Subcutaneous abdominal adipose tissue (tissue), 5 donors: ENCODE measurements at regions not wholly inside any gene's neighbourhood (a gene's known extent, or its start where the extent isn't known, plus 50 kb on each side); places are given as distances from the start of the nearest gene placed in this dataset.

ENCODE experiments used
- H3K27ac ChIP-seq: one replicate; pipeline ENCODE4 v1.7.0; 2013; ENCODE audit warnings: low read depth, mild to moderate bottlenecking, inconsistent platforms, low read length, moderate library complexity
- H3K27me3 ChIP-seq, 5 donors: one replicate each; pipeline ENCODE4 v1.7.0; 2013; ENCODE audit warnings: low read length in 5 of 5, inconsistent platforms in 1 of 5; ENCODE audit not compliant: control insufficient read depth in 5 of 5, insufficient read depth in 4 of 5
- H3K36me3 ChIP-seq, 5 donors: one replicate each; pipeline ENCODE4 v1.7.0; 2013; ENCODE audit warnings: low read length in 5 of 5; ENCODE audit not compliant: control insufficient read depth in 5 of 5, insufficient read depth in 5 of 5
- H3K4me1 ChIP-seq, 5 donors: one replicate each; pipeline ENCODE4 v1.7.0; 2013; ENCODE audit warnings: low read length in 5 of 5, mild to moderate bottlenecking in 3 of 5, moderate library complexity in 1 of 5; ENCODE audit not compliant: control insufficient read depth in 5 of 5, insufficient read depth in 5 of 5
- H3K4me3 ChIP-seq, 5 donors: one replicate each; pipeline ENCODE4 v1.7.0; 2013; ENCODE audit warnings: low read length in 5 of 5, low read depth in 1 of 5
- H3K9ac ChIP-seq, 5 donors: one replicate each; pipeline ENCODE4 v1.7.0; 2013; ENCODE audit warnings: low read length in 5 of 5, mild to moderate bottlenecking in 4 of 5, moderate library complexity in 3 of 5
- H3K9me3 ChIP-seq, 5 donors: one replicate each; pipeline ENCODE4 v1.7.0; 2013; ENCODE audit warnings: low read length in 5 of 5; ENCODE audit not compliant: control insufficient read depth in 5 of 5
- donor health status: healthy.
- donor health status: healthy.
- donor health status: healthy.
- donor health status: healthy.
- donor health status: healthy.

- Histone ChIP-seq H3K4me1 (peaks cover 0 to 19% (median under 1%) of the 10 kb centered on the region in 5 donors), H3K27me3 (no peaks in the 10 kb centered on the region), H3K27ac (no peak overlapping the region), H3K9ac (no peak overlapping the region), H3K9me3 (no peaks in the 10 kb centered on the region), H3K36me3 (no peaks in the 10 kb centered on the region), H3K4me3 (no peak overlapping the region)
These were observed 144.7 kb upstream of the BTG1 start for GRCh38 chr12:92290350-92290695.

- H3K9ac ChIP-seq: no peak overlapping the region
- no peaks in the 10 kb centered on the region for H3K27me3 ChIP-seq
- H3K27ac ChIP-seq: no peak overlapping the region
- no peaks in the 10 kb centered on the region for H3K9me3 ChIP-seq
- H3K36me3 ChIP-seq: no peaks in the 10 kb centered on the region
- peaks cover 0 to 19% (median 0%) of the 10 kb centered on the region in 5 donors for H3K4me1 ChIP-seq
- no peak overlapping the region for H3K4me3 ChIP-seq
These were observed 144.1 kb upstream of the BTG1 start for GRCh38 chr12:92289629-92290349.

- Histone ChIP-seq H3K4me3 (no peak overlapping the region), H3K27me3 (no peaks in the 10 kb centered on the region), H3K4me1 (peaks cover 0 to 19% (median 0%) of the 10 kb centered on the region in 5 donors), H3K9me3 (no peaks in the 10 kb centered on the region), H3K27ac (no peak overlapping the region), H3K36me3 (no peaks in the 10 kb centered on the region), H3K9ac (no peak overlapping the region)
These were observed 142.9 kb upstream of the BTG1 start for GRCh38 chr12:92288561-92288960.

GRCh38 chr12:92278378-92278828, 132.8 kb upstream of the BTG1 start:
- H3K27me3 ChIP-seq: no peaks in the 10 kb centered on the region
- H3K9ac ChIP-seq: peak overlapping the region in 3 of 5 donors; percentile 13 to 72 (median 63)
- H3K27ac ChIP-seq: peak overlapping the region; percentile 82
- no peaks in the 10 kb centered on the region for H3K36me3 ChIP-seq
- H3K4me3 ChIP-seq: no peak overlapping the region
- H3K4me1 ChIP-seq: peaks cover 0 to 6% (median 3%) of the 10 kb centered on the region in 5 donors
- no peaks in the 10 kb centered on the region for H3K9me3 ChIP-seq

GRCh38 chr12:92277795-92278194, 132.1 kb upstream of the BTG1 start:
- Histone ChIP-seq H3K27ac (peak overlapping the region; percentile 82), H3K4me1 (peaks cover 0 to 6% (median 3%) of the 10 kb centered on the region in 5 donors), H3K9ac (no peak overlapping the region), H3K9me3 (no peaks in the 10 kb centered on the region), H3K27me3 (no peaks in the 10 kb centered on the region), H3K36me3 (no peaks in the 10 kb centered on the region), H3K4me3 (no peak overlapping the region)

GRCh38 chr12:92276276-92276675, 130.6 kb upstream of the BTG1 start:
- H3K9ac ChIP-seq: no peak overlapping the region
- no peaks in the 10 kb centered on the region for H3K27me3 ChIP-seq
- no peaks in the 10 kb centered on the region for H3K36me3 ChIP-seq
- H3K27ac ChIP-seq: no peak overlapping the region
- H3K4me3 ChIP-seq: no peak overlapping the region
- H3K9me3 ChIP-seq: no peaks in the 10 kb centered on the region
- H3K4me1 ChIP-seq: peaks cover 0 to 6% (median 3%) of the 10 kb centered on the region in 5 donors

- no peaks in the 10 kb centered on the region for H3K27me3 ChIP-seq
- no peak overlapping the region for H3K4me3 ChIP-seq
- peaks cover 0 to 6% (median 3%) of the 10 kb centered on the region in 5 donors for H3K4me1 ChIP-seq
- H3K36me3 ChIP-seq: no peaks in the 10 kb centered on the region
- H3K9ac ChIP-seq: no peak overlapping the region
- no peak overlapping the region for H3K27ac ChIP-seq
- H3K9me3 ChIP-seq: no peaks in the 10 kb centered on the region
These were observed 130.0 kb upstream of the BTG1 start for GRCh38 chr12:92275443-92276154.

GRCh38 chr12:92273076-92273475, 127.4 kb upstream of the BTG1 start:
- no peaks in the 10 kb centered on the region for H3K36me3 ChIP-seq
- H3K4me1 ChIP-seq: peaks cover 0 to 3% (median 2%) of the 10 kb centered on the region in 5 donors
- no peak overlapping the region for H3K9ac ChIP-seq
- no peak overlapping the region for H3K27ac ChIP-seq
- H3K4me3 ChIP-seq: no peak overlapping the region
- H3K27me3 ChIP-seq: no peaks in the 10 kb centered on the region
- H3K9me3 ChIP-seq: no peaks in the 10 kb centered on the region

GRCh38 chr12:92272061-92272964, 126.7 kb upstream of the BTG1 start:
- no peak overlapping the region for H3K9ac ChIP-seq
- H3K27ac ChIP-seq: no peak overlapping the region

More at GRCh38 chr12:92272061-92272964, 126.7 kb upstream of the BTG1 start:
- Histone ChIP-seq H3K36me3 (no peaks in the 10 kb centered on the region), H3K27me3 (no peaks in the 10 kb centered on the region), H3K4me3 (no peak overlapping the region), H3K4me1 (no peaks in the 10 kb centered on the region), H3K9me3 (no peaks in the 10 kb centered on the region)
